Muscle of arm (tissue), 1 donor: ENCODE measurements at regions not wholly inside any gene's neighbourhood (a gene's known extent, or its start where the extent isn't known, plus 50 kb on each side); places are given as distances from the start of the nearest gene placed in this dataset.
"Not testable (repeated sequence)": the region's sequence is repeated elsewhere in the genome, so short reads cannot be mapped to it uniquely, and the experiment has no call there.

Source experiments
- DNase-seq: peaks from one replicate; pipeline ENCODE4 v3.0.0-alpha.2; 2013

DNA sequence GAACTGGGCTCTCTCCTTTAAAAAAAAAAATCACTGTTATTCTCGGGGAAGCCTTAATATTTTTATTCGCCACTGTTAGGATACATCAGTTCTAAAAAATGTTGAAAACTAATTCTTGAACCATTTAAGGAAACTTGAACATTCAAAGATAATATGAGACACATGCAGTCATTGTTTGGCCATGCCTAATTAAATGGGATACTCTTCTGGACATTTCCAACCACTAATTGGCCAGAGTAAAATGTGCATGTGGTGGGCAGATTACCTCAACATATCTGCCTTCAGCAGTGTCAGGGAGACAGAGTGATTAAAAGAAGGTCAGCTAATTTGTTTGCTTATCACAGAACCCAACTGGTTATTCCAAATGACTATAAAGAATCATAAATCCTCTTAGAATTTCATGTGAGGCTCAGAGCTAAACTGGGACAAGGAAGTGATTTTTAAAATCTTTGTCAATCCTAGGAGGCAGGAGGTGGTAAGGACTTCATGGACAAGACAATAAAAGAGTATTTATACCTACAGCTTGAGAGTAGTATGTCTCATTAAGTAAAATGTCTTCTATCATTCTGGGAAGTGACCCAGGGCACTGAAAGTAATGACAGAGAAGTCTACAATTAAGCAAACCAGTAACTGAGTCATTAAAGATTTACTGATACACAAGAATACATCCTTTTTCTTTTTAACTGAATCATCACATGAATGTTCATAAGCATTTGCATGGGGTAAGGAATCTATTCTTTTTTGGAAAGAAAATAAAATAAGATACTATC lies 242.9 kb upstream of the TRPM3 start:
- no peak for DNase-seq

DNA sequence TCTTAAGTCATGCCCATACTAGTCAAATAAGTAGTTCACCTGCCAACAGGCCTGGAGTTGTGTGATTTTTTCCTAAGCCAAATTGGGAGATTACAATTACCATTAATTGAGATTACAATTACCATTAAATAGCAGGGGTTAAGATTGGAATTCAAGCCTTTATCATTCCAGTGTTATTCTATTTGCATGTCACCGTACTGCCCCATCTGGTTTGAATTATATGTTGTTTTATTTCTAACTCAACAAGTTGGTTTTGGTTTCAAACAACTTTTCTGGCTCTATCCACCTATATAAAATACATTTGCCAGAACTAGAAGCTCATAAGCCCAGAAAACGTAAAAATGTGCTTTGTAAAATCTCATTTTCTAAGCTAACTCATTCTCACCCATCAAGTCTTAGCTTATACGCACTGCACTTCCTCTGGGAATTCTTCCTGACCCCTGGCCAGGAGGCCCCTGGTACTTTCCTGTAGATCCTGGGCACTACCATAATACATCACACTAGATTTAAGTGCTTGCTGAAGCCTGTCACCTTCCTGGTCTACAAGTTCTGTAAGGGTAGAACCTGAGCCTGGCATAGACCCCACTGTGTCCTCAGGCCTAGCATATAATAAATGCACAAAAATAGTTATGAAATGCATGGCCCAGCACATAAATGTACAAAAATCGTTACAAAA lies 242.0 kb upstream of the TRPM3 start:
- DNase-seq, result no peak

DNA sequence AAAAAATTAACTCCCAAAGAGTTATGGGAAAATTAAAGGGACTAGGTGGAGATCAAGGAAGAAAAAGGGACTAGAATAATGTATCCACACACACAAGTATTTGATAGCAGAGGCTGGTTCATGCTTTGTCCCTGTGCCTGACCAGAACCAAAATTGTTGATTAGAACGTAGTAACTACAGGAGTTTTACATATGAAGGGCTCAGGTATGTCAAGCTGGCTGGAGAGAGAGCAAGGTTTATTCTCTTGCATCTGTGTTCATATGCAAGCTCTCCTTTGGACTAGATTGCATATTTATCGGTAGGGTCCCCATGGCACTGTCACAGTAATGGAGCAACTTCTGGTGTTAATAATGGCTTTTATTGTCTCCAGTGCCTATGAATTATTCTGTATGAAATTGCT lies 239.9 kb upstream of the TRPM3 start:
- no peak for DNase-seq

DNA sequence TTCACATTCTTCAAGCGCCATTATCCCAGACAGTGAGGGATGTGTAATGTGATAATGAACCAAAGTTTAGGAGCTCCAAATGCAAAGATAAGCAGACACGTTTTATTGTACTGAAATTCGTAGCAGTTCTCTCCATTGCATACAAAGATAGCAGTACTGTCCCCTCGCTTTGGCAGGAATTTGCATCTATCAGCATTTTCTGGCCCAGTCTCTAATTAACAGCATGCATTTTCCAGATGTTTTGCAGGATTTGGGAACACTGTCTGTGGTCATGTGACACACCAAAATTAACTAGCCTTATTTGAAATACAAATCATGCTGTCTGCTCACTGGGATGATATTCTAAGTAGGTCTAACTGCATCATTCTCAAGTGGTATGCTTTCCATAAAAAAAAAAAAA lies 235.9 kb upstream of the TRPM3 start:
- peak; percentile 31 for DNase-seq

DNA sequence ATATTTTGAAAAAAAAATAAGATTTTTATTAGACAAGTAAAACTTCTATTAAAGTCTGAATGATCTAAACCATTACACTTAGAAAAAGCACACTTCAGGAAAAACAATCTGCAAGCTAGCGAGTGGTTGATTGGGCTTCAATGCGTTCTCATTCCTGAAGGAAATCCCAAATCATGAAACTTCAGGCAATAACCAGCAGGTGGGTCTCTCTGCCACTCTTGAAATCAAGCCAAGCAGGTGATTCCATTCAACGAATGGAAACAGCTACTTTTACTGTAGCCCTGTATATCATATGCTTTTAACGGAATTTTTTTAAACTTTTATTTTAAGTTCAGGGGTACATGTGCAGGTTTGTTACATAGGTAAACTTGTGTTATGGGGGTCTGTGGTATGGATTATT lies 234.5 kb upstream of the TRPM3 start:
- no peak for DNase-seq

DNA sequence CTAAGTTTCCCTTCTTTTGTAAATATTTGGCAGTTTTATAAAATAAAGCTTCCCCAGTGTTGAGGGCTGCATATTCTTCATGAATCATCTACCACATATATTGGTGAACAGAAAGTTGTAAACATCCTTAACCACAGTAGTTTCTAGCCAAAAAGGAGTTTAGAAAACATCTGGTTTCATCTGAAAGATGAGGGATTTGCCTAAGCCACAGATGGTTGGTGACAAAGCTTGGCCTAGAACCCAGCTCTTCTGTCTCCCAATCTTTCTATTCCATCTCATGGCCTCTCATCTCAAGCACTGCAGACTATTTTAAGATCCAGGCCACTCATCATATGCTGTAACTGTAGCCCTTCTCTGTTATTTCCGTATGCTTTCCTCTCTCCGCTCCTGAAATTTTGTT lies 232.3 kb upstream of the TRPM3 start:
- no peak for DNase-seq

DNA sequence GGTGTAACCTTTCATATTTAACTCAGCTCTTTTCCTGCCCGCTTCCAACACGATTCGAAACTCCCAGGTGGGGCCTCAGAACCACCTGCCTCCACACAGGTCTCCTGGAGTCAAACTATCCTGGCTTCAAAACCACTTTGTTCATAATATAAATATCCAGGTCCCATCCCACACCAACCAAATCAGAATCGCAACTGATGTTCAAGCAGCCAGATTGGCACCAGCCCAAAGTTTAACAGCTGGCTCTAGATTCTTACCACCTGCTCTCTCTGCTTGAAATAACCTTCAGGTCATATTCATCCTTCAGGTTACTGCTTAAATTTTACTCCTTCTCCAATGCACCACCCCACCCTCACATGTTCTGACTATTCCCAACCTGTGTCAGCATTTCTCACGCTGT lies 231.4 kb upstream of the TRPM3 start:
- no peak for DNase-seq

DNA sequence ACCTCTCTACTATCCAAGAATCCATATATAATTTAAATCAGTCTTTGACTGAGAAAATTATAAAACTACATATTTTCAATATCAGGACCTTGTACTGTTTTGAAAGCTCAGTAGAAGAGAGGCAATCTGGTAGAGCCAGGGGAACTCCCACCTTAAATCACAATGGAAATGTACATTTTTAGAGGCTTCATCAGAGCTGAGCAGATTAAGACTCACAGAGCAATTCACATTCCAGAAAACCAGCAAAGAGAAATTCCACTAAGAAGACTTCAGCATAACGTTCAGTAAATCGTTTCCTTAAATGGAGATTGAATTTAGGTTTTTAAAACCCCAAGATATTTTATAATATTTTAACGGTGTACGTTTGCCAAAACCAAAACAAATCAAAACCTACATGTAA lies 227.8 kb upstream of the TRPM3 start:
- DNase-seq, result no peak

DNA sequence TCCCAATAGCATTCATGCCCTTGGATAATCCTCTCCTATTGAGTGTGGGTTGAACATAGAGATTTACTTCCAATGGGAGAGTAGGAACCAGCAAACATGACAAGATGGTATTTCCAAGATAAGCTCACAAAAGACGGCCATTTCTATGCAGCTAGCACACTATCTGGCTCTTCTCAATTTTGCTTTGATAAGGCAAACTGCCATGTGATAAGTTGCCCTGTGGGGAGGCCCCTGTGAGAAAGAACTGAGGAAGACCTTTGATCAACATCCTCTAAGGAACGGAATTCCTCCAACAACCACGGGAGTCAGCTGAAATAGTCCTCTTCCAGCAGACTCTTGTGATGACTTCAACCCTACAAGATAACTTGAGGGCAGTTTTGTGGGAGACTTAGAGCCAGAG lies 211.9 kb upstream of the TRPM3 start:
- DNase-seq, result no peak

DNA sequence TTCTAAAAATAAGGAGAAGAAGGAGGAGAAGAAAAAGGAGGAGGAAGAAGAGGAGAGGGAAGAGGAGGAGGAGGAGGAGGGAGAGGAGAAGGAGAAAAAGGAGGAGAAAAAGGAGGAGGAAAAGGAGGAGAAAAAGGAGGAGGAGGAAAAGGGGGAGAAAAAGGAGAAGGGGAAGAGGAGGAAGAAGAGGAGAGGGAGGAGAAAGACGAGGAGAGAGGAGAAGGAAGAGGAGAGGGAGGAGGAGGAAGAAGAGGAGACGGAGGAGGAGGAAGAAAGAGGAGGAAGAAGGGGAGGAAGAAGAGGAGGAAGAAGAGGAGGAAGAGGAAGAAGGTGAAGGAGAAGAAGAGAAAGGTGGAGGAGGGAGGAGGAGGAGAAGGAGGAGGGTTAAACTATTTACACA lies 210.2 kb upstream of the TRPM3 start:
- DNase-seq, result no peak

DNA sequence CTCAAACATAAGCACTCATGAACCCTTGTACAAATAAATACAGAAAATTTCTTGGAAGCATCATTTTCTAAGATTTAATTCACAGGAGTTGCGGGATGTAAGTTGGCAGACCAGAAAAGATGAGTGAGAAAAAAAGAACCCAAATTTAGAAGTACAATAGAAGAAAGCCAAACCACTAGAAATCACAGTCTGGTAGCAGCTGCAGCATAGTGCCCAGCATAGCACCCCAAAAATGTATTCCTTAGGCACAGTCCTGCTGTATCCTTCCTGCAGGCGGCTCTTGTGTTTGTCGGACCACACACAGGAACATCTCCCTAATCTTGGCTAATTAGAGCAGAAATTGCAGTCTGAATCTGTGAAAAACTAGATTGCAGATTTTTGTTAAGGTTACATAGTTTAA lies 208.5 kb upstream of the TRPM3 start:
- DNase-seq, result no peak

DNA sequence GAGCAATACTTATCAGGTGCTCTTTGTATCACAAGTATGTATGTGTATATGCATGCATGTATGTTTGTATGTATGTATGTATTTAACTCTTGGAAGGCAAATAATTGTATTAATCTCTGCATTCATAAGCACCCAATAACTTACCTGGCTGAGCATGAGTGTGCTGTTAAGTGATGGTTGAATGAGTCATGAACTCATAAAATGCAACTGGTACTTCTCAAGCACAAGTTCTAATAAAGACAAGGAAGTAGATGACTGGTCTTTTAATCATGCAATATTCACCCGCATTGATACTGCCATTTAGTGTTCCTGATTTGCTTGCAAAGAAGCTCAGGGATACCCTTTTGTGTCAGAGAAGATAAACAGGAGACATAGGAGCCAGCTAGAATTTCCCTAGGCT lies 204.9 kb upstream of the TRPM3 start:
- DNase-seq, result no peak

DNA sequence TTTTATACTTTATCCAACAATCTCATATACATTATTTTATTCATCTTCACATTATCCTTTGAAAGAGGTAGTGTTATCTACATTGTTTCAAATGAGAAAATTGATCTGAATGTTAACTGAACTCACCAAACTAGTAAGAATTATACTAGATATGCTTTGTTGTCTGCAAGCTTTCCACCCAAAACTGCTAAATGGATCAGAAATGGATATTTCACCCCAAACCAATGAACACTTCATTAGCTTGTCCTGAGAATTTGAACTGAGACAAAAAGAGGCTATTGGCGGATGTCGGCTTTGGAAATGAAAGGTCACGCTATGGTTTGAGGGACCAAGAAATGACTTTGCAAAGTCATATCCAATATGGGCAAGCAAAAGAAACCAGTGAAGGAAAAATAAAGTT lies 201.9 kb upstream of the TRPM3 start:
- no peak for DNase-seq

DNA sequence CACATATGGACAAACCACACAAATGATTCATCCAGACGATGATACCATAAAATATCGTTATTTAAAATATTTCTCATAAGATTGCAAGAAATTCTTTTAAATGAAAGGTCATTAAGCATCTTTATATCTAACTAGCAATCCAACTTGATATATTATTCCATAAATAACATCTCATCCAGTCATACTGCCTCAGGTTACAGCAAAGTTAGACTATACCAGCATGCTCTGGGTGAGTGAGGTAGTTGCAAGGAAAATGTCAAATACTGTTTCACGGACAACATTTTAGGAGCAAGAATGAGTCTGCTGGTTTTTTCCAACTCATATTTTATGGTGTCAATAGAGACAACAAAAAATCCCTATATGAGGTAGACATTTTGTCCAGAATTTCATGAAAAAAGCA lies 200.9 kb upstream of the TRPM3 start:
- no peak for DNase-seq

DNA sequence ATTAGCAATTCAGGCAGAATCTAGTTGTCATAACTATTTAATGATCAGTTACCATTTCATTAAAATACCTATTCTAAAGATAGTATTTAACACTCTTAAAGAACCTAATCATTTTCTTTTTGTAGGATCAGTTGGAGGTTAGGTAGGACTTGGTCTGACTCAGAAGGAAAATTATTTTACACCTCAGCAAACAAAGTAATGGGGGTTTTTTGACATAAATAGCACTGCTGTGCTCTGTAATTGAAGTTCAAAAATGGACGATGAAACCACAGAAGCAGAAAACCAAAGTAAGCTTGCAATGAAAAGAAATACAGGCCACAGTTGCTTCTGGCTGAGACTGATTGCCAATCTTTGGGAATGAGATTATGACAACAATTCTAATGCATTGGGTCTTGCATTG lies 187.0 kb upstream of the TRPM3 start:
- DNase-seq, result no peak

DNA sequence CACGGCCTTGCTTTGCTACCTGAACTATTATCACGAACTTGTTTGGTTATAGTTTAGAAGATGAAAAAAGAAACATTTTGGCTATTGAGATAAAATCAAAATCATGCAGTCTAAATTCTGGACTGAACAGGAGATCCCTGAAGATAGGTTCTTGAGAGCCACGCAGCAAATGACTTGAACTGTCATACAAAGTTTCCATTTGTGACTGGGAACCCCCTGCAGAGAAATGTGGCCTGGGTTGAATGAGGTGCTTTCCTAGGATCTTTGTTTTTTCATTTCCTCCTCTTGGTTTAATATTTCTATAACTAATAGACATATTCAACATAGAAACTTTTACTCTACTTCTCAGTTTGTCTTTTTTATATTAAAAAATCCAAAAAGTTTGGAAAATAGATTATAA lies 184.7 kb upstream of the TRPM3 start:
- no peak for DNase-seq

DNA sequence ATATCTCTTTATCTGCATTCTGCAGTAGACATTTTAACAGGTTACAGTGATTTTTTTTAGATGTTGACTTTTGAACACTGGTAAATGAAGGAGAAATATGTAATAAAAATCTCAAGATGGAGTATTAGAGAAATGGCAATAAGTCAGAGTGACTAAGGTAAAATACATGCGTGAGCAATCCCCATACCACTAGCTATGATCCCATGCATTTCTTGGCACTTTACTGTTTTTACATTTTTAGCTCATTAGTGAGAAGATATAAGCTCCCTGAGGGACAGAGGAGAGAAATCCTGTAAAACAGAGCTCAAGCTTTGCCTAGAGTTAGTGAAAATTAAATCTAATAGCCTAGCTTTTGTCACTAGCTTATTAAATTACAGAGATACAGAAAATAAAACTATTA lies 181.9 kb upstream of the TRPM3 start:
- no peak for DNase-seq

DNA sequence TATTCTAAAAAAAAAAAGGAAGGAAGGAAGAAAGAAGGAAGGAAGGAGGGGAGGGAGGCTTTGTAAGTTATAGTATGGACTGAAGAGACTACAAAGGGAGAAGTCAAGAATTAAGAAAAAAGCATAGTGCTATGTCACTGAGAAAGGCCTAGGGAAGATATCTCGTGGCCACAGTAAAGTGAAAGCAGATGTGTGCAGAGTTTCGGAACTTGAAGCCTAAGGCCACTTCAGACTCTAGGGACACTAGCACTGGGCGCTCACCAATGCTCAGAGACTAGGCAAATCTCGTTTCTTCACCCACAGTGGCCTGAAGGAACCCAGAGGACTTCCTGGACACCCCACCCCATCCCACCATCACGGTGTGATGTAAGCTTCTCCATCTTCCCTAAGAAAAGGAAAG lies 181.4 kb upstream of the TRPM3 start:
- DNase-seq, result no peak

DNA sequence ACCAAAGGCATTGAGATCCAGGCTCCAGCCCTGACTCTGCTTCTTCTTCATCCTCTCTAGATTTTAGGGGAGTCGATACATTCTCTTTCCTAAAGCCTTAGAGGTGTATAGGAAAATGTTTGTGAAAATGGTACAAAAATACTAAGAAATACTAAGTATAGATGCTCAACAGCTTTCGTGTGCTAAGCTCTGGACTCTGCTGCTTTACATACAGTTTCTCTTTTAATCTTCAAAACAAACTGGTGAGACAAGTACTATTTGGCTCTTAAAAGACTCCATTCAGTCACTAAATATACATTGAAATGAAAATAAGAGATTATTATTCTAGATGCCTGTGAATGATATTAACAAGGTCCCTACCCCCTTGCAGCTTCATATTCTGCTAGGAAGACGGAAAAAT lies 174.5 kb upstream of the TRPM3 start:
- DNase-seq, result no peak

DNA sequence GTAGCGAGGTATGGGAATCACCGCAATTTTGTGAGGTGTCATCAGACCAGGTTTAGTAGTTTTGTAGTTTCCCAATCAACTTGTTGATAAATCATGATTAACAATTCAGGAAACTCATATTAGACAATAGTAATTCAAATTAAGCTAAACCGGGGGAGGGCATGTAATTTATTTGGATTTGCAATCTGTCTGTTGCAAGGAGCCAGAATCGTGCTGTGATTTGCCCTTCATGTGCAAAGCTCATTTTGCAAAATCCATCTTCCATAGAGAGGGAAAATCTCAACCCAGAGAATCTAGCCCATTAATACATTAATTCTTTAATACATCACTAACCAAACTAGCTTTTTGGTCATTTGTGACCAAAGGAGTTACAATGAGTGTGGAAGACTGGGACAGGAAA lies 164.7 kb upstream of the TRPM3 start:
- no peak for DNase-seq

DNA sequence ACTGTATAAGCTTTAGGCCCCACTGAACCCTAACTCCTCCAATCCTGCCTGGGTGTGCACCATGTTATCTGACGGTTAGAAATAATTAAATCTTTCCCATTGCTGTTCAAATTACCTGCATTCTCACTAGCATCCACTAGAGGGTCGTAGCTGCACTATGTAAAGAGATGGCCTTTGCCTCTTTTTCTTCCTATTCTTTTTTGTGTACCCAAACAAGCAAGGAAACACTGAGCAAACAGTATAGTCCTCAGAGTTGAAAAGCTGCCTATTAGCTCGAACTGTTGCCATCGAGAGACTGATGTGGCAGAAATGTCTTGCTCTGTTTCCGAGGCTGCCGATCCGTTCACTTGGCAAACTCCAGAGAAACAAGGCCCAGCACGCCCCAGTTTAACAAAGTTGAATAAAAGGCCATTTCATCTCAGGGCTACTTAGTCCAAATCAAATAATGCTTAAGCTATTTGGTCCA lies 163.8 kb upstream of the TRPM3 start:
- peak; percentile 71 for DNase-seq

DNA sequence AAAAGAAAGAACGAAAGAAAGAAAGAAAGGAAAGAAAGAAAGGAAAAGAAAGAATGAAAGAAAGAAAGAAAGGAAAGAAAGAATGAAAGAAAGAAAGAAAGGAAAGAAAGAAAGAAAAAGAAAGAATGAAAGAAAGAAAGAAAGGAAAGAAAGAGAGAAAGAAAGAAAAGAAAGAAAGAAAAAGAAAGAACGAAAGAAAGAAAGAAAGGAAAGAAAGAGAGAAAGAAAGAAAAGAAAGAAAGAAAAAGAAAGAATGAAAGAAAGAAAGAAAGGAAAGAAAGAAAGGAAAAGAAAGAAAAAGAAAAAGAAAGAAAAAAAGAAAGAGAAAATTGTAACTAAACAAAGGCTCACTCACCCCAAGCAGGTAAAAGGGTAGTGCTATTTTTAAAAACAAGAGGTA lies 160.7 kb upstream of the TRPM3 start:
- not testable (repeated sequence) for DNase-seq

DNA sequence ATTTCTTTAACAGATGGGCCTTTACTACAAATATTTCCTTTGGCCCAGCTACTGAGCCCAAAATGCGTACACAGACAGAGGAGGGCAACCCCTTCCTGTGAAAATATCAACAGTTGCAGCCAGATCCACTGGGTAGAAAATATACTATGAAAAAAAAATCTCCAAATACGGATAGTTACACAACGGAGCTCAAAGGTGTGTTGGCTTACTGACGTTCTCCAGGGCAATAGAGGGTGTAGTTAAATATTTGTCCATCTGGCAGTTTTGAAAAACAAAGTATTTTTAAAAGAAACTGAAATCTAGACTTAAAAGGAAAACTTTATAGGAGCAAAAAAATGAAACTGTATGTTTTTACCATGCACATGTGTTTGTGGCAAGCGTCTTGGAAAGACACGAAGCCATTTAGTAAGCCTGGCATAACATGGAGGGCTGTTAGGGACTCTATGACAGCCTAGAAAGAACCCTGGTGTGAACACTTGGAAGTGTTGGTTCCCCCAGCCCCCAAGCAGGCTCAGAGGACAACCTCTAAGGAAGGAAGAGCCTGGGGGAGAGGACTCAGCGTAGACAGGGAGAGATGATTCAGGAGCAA lies 157.8 kb upstream of the TRPM3 start:
- DNase-seq, result peak; percentile 5
